ENCODE measurements at regions not wholly inside any gene's neighbourhood (a gene's known extent, or its start where the extent isn't known, plus 50 kb on each side); places are given as distances from the start of the nearest gene placed in this dataset.
"Not testable (repeated sequence)": the region's sequence is repeated elsewhere in the genome, so short reads cannot be mapped to it uniquely, and the experiment has no call there.

DNA sequence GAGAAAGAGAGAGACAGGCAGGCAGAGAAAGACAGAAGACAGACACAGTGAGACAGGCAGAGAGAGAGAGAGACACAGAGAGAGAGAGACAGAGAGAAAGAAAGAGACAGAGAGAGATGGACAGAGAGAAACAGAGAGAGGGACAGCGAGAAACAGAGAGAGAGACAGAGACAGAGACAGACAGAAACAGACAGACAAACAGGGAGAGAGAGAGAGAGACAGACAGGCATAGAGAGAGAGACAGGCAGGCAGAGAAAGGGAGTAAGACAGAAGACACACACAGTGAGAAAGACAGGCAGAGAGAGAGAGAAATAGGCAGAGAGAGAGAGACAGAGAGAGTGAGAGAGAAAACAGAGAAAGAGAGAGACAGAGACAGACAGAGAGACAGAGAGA is 105.3 kb upstream of the ANKRD30BL start:
- no peak overlapping the region for H3K4me3 ChIP-seq
- no peak for TF ChIP-seq POLR2A (IDR thresholded peaks at IDR 0.05)
- TF ChIP-seq, protein P1, sequence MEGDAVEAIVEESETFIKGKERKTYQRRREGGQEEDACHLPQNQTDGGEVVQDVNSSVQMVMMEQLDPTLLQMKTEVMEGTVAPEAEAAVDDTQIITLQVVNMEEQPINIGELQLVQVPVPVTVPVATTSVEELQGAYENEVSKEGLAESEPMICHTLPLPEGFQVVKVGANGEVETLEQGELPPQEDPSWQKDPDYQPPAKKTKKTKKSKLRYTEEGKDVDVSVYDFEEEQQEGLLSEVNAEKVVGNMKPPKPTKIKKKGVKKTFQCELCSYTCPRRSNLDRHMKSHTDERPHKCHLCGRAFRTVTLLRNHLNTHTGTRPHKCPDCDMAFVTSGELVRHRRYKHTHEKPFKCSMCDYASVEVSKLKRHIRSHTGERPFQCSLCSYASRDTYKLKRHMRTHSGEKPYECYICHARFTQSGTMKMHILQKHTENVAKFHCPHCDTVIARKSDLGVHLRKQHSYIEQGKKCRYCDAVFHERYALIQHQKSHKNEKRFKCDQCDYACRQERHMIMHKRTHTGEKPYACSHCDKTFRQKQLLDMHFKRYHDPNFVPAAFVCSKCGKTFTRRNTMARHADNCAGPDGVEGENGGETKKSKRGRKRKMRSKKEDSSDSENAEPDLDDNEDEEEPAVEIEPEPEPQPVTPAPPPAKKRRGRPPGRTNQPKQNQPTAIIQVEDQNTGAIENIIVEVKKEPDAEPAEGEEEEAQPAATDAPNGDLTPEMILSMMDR (IDR thresholded peaks at IDR 0.05): no peak
- no peaks in the 10 kb centered on the region for H3K36me3 ChIP-seq (ENCODE audit: low read depth, missing control alignments)
- peaks cover 7% of the 10 kb centered on the region for H3K4me1 ChIP-seq
- no peaks in the 10 kb centered on the region for H3K9me3 ChIP-seq
- no peaks in the 10 kb centered on the region for H3K27me3 ChIP-seq
- no peak for DNase-seq
- intact Hi-C loops (cut with DNase I; ENCODE audit: low total_unique reads): no loop called here
- WGBS, 2 donors: 91 to 92% methylated on average over 1 of the region's 1 CpG
- peak overlapping the region; percentile 24 to 31 for H3K27ac ChIP-seq

DNA sequence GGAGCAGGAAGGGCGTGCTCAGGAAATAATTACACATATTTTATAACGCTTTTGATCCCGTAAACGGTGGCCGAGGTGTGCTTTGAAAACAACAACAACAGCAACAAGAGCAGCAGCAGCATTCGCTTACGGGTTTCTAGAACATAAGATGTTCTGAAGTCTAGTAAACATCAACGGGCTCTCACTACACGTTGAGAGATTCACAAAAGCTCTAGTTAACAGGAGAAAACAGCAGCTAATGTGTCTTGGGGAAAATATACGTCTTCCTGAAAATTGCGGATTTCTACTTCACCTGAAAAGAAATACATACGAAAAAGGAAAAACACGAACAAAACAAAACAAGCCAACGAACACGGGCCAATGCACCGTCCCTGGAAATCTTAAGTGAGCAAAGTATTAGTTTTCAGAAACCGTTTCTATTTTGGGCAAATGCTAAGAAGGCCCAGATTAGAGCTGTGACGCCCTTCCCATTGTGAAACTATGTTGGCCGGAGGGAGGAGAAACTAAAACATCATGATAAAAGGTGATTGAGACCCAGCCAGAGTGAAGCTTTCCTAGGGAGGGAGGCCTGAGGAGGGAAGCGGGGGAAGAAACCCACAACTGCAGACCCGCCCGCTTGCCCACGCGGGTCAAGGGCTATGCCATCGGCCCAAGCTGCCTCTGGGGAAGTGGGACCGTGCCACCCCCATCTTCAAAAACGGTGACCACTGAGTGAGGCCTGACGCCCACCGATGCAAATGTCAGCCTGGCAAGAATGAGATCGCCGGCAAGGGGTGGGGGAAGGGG is 105.9 kb upstream of the ANKRD30BL start:
- Histone ChIP-seq H3K27ac (peak overlapping the region; percentile 24 to 31), H3K4me3 (peak overlapping the region; percentile 16 to 26)
- 10 to 23% methylated on average over 31 of the region's 31 CpGs for WGBS, 2 donors
- H3K4me1 ChIP-seq; H3K36me3 ChIP-seq (ENCODE audit: low read depth, missing control alignments); H3K27me3 ChIP-seq; intact Hi-C loops (cut with DNase I; ENCODE audit: low total_unique reads); H3K9me3 ChIP-seq: not testable (repeated sequence)
- DNase-seq: peak; percentile 58

DNA sequence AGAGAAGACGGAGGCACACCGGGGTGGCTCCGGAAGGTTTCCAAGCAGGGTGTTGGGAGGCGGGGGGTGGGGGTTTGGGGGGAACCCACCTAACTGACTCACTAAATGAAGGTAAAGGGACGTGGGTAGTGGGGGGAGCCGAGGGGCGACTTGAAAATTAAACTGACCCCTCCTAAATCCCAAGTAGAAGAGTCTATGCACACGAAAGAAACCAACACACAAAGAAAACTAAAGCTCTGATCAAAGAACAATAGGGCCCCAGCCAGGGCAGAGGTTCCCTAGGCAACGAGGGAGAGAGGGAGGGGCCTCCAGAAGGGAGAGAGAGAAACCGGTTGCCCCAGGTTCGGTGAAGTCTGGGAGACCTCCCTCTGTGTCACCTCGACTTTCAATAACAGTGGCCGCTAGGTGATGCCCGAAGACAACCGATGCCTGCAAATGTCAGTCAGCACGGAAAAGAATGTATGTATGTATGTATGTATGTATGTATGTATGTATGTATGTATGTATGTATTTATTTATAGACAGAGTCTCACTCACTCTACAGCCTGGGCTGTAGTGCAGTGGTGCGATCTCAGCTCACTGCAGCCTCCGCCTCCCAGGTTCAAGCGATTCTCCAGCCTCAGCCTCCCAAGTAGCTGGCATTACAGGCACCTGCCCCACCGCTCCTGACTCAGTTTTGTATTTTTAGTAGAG is 106.7 kb upstream of the ANKRD30BL start:
- H3K9me3 ChIP-seq; H3K4me1 ChIP-seq; H3K27ac ChIP-seq; H3K27me3 ChIP-seq; intact Hi-C loops (cut with DNase I; ENCODE audit: low total_unique reads); H3K36me3 ChIP-seq (ENCODE audit: low read depth, missing control alignments): not testable (repeated sequence)
- H3K4me3 ChIP-seq: peak overlapping the region in 1 of 2 donors; percentile 26
- DNase-seq: peak; percentile 70
- WGBS, 2 donors: 13 to 28% methylated on average over 16 to 20 of the region's 20 CpGs
- TF ChIP-seq, protein P1 (IDR thresholded peaks at IDR 0.05): peak; percentile 29 to 35 (median 34)

DNA sequence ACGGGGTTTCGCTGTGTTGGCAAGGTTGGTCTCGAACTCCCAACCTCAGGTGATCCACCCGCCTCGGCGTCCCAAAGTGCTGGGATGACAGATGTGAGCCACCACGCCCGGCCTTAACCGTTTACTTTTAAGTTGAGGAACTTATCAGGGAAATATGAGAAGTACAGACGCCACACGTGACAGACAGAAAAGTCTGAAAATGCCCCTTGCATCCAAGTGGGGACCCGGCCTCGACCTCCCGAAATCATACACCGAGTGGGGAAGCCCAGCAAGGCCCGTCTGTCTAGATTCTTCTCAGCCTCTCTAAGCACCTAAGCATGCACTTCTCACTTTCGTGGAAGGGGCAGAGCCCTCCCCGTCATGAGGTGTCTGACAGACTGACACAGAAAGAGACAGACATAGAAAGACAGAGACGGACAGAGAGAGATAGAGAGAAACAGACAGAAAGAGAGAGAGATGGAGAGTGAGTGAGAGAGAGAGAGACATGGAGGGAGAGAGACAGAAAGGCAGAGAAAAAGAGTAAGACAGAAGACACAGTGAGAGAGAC is 107.3 kb upstream of the ANKRD30BL start:
- Histone ChIP-seq H3K9me3 (no peaks in the 10 kb centered on the region), H3K36me3 (ENCODE audit: low read depth, missing control alignments) (no peaks in the 10 kb centered on the region), H3K27me3 (no peaks in the 10 kb centered on the region), H3K4me3 (no peak overlapping the region), H3K4me1 (peaks cover 7% of the 10 kb centered on the region), H3K27ac (no peak overlapping the region)
- DNase-seq: no peak
- intact Hi-C loops (cut with DNase I; ENCODE audit: low total_unique reads): no loop called here
- WGBS, 2 donors: 60 to 76% methylated on average over 8 to 19 of the region's 19 CpGs
- no peak for TF ChIP-seq POLR2A (IDR thresholded peaks at IDR 0.05)
- TF ChIP-seq, protein P1 (IDR thresholded peaks at IDR 0.05): no peak

DNA sequence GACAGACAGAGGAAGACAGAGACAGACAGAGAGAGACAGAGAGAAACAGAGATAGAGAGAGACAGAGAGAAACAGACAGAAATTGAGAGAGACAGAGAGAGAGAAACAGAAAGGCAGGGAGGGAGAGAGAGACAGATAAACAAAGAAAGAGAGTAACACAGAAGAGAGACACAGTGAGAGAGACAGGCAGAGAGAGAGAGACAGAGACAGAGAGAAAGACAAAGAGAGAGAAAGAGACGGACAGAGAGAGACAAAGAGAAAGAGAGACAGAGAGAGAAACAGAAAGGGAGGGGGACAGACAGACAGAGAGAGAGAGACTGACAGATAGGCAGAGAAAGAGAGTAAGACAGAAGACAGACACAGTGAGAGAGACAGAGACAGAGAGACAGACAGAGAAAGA is 108.5 kb upstream of the ANKRD30BL start:
- Histone ChIP-seq H3K4me3 (no peak overlapping the region), H3K27ac (no peak overlapping the region), H3K36me3 (ENCODE audit: low read depth, missing control alignments) (no peaks in the 10 kb centered on the region), H3K27me3 (no peaks in the 10 kb centered on the region), H3K4me1 (peaks cover 7% of the 10 kb centered on the region), H3K9me3 (no peaks in the 10 kb centered on the region)
- TF ChIP-seq, protein P1 (IDR thresholded peaks at IDR 0.05): no peak
- no peak for TF ChIP-seq POLR2A (IDR thresholded peaks at IDR 0.05)
- 82 to 94% methylated on average over 1 of the region's 1 CpG for WGBS, 2 donors
- intact Hi-C loops (cut with DNase I; ENCODE audit: low total_unique reads): no loop called here
- DNase-seq: no peak
